ENCODE measurements at regions not wholly inside any gene's neighbourhood (a gene's known extent, or its start where the extent isn't known, plus 50 kb on each side); places are given as distances from the start of the nearest gene placed in this dataset.

DNA sequence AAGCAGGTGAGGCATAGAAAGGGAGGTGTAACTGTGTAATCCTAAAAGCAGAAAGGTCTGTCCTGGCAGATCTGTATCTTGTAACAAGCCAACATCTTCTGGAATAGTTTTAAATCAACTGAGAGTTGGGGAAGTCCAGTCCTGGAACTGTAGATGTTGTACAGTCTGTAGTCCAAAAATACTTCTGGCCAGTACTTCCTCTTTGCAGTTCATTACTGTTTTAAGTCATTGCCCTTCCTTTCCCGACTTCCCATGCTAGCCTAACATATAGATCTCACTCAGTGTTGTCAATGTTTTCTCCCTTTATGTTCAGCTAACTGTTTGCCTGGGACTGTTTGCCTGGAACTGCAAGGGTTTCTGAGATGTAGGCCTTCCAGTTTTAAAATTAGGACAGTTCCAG lies 168.5 kb upstream of the ISL1 start (continued):
- no peak for TF ChIP-seq SMAD5 (IDR thresholded peaks at IDR 0.05; ENCODE audit: low read depth)
- no peak for TF ChIP-seq ESRRA (IDR thresholded peaks at IDR 0.05; ENCODE audit: low read length)
- no peak for TF ChIP-seq RAD21 (IDR thresholded peaks at IDR 0.05; ENCODE audit: insufficient read depth, low read depth, low read length)
- no peak for TF ChIP-seq SREBF2 (IDR thresholded peaks at IDR 0.05; ENCODE audit: low read length)
- no peak for TF ChIP-seq NFIC (IDR thresholded peaks at IDR 0.05; ENCODE audit: low read depth, low read length)
- TF ChIP-seq ZNF384 (IDR thresholded peaks at IDR 0.05; ENCODE audit: borderline replicate concordance, low read depth, low read length), result no peak
- TF ChIP-seq, protein P1, sequence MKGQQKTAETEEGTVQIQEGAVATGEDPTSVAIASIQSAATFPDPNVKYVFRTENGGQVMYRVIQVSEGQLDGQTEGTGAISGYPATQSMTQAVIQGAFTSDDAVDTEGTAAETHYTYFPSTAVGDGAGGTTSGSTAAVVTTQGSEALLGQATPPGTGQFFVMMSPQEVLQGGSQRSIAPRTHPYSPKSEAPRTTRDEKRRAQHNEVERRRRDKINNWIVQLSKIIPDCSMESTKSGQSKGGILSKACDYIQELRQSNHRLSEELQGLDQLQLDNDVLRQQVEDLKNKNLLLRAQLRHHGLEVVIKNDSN (IDR thresholded peaks at IDR 0.05; ENCODE audit: borderline replicate concordance, extremely low read length, insufficient read depth, low read depth, low read length), result no peak
- no peak for TF ChIP-seq CEBPB (IDR thresholded peaks at IDR 0.05; ENCODE audit: borderline replicate concordance in 1 of 2, low read depth in 2 of 2, low read length in 2 of 2)
- TF ChIP-seq POLR2AphosphoS2 (IDR thresholded peaks at IDR 0.05; ENCODE audit: low read depth, low read length), result no peak
- no peak for TF ChIP-seq RAD51 (IDR thresholded peaks at IDR 0.05)
- TF ChIP-seq, protein P2, sequence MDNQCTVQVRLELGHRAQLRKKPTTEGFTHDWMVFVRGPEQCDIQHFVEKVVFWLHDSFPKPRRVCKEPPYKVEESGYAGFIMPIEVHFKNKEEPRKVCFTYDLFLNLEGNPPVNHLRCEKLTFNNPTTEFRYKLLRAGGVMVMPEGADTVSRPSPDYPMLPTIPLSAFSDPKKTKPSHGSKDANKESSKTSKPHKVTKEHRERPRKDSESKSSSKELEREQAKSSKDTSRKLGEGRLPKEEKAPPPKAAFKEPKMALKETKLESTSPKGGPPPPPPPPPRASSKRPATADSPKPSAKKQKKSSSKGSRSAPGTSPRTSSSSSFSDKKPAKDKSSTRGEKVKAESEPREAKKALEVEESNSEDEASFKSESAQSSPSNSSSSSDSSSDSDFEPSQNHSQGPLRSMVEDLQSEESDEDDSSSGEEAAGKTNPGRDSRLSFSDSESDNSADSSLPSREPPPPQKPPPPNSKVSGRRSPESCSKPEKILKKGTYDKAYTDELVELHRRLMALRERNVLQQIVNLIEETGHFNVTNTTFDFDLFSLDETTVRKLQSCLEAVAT (IDR thresholded peaks at IDR 0.05), result no peak

Measured in GM12878 (cell line).